IgD-negative memory B cell (primary cell): ENCODE measurements at regions not wholly inside any gene's neighbourhood (a gene's known extent, or its start where the extent isn't known, plus 50 kb on each side); places are given as distances from the start of the nearest gene placed in this dataset.

Experiments used
- H3K27ac Mint-ChIP-seq, 3 donors: one replicate each; pipeline ENCODE4 v1.8.0; 2020 to 2022; ENCODE audit warnings: mild to moderate bottlenecking in 3 of 3, mixed read lengths in 3 of 3, moderate library complexity in 1 of 3
- H3K27me3 Mint-ChIP-seq: one replicate; pipeline ENCODE4 v1.8.0; 2021; ENCODE audit warnings: mixed read lengths
- H3K36me3 Mint-ChIP-seq: one replicate; pipeline ENCODE4 v1.8.0; 2020; ENCODE audit warnings: mild to moderate bottlenecking, mixed read lengths
- H3K4me1 Mint-ChIP-seq, 3 donors: one replicate each; pipeline ENCODE4 v1.8.0; 2020 to 2022; ENCODE audit warnings: mixed read lengths in 3 of 3, mild to moderate bottlenecking in 1 of 3
- H3K4me3 Mint-ChIP-seq, 4 donors: one replicate each; pipeline ENCODE4 v1.8.0; 2020 to 2022; ENCODE audit warnings: mild to moderate bottlenecking in 4 of 4, mixed read lengths in 4 of 4, moderate library complexity in 3 of 4
- H3K9me3 Mint-ChIP-seq, 3 donors: one replicate each; pipeline ENCODE4 v1.8.0; 2020 to 2021; ENCODE audit warnings: mixed read lengths in 3 of 3, mild to moderate bottlenecking in 1 of 3

- no peaks in the 10 kb centered on the region for H3K36me3 Mint-ChIP-seq
- no peaks in the 10 kb centered on the region for H3K27me3 Mint-ChIP-seq
- H3K9me3 Mint-ChIP-seq, result peaks cover 0 to 3% (median 2%) of the 10 kb centered on the region in 3 donors
- H3K27ac Mint-ChIP-seq, result no peak overlapping the region
- no peak overlapping the region for H3K4me3 Mint-ChIP-seq
- H3K4me1 Mint-ChIP-seq, result no peaks in the 10 kb centered on the region
These were observed 502.5 kb downstream of the GRXCR1 start for GRCh38 chr4:43394976-43395375.

DNA sequence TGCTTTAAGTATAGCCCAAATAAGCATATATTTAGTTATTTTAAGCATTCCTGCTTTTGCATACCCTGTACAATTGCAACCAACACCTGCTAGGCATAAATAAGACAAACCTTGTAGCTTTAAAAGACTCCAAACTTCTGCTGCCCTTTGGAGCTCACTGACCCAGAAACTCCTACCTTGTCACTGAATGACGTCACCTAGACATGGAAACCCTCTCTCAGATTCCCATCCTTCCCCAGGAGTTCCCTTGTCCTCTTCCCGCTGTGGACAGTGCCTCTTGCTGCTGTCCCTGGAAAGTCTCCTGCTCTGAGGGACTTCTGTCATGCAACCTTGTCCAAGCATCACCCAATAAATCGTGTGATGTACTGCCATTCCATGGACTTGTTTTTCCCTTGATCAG lies 507.2 kb downstream of the GRXCR1 start:
- peaks cover 0 to 3% (median 2%) of the 10 kb centered on the region in 3 donors for H3K9me3 Mint-ChIP-seq
- no peak overlapping the region for H3K4me3 Mint-ChIP-seq
- H3K27ac Mint-ChIP-seq, result no peak overlapping the region
- H3K27me3 Mint-ChIP-seq, result no peaks in the 10 kb centered on the region
- H3K4me1 Mint-ChIP-seq, result no peaks in the 10 kb centered on the region
- no peaks in the 10 kb centered on the region for H3K36me3 Mint-ChIP-seq

GRCh38 chr4:43402393-43402792 lies 509.9 kb downstream of the GRXCR1 start:
- Mint-ChIP-seq H3K4me1 (no peaks in the 10 kb centered on the region), H3K36me3 (no peaks in the 10 kb centered on the region), H3K9me3 (peaks cover 0 to 14% (median 3%) of the 10 kb centered on the region in 3 donors)

DNA sequence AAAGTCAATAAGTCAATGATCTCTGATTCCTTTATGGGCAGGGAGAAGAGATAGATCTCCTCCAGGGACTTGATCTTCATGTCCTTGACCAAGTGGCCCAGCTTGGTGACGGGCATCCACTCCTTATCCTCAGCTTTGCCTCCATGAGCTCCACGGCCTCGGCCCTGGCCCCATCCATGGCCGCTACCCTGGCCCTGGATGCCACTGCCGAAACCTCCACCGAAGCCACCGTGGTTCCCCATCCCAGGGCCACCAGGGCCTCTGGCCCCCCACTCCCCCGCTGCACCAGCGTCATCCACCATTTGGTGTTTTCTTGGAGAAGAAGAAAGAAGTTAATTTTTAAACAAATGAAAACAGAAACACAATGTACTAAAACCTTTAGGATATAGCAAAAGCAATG lies 518.1 kb downstream of the GRXCR1 start:
- Mint-ChIP-seq H3K27ac (no peak overlapping the region), H3K4me3 (no peak overlapping the region), H3K27me3 (no peaks in the 10 kb centered on the region), H3K9me3 (peaks cover 2 to 17% (median 7%) of the 10 kb centered on the region in 3 donors), H3K36me3 (no peaks in the 10 kb centered on the region), H3K4me1 (no peaks in the 10 kb centered on the region)

More at GRCh38 chr4:43402393-43402792, 509.9 kb downstream of the GRXCR1 start:
- no peak overlapping the region for H3K4me3 Mint-ChIP-seq
- H3K27me3 Mint-ChIP-seq, result no peaks in the 10 kb centered on the region
- H3K27ac Mint-ChIP-seq, result no peak overlapping the region

- Mint-ChIP-seq H3K27me3 (no peaks in the 10 kb centered on the region), H3K4me3 (no peak overlapping the region), H3K27ac (no peak overlapping the region), H3K4me1 (no peaks in the 10 kb centered on the region), H3K36me3 (no peaks in the 10 kb centered on the region), H3K9me3 (peaks cover 2 to 11% (median 7%) of the 10 kb centered on the region in 3 donors)
These were observed 518.7 kb downstream of the GRXCR1 start for GRCh38 chr4:43411226-43411625.

- no peaks in the 10 kb centered on the region for H3K27me3 Mint-ChIP-seq
These were observed 530.8 kb downstream of the GRXCR1 start for GRCh38 chr4:43423276-43423675.

DNA sequence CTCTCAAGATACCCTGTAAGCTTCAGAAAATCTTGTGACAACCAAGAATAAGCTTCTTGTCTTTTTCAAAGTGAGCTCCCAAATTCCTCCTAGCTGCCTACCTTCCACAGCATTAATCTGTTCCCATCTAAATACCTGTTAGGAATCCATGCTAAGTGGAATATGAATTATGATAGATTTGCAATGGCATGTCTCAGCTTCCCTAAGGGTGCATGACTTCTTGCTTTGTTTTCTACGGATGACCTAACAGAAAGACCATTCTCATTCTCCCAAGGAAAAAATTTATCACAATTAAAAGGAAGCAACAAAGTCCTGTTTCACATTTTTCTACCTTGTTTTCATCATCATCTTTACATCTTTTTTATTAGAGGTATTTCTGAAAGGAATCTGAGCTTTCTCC lies 532.7 kb downstream of the GRXCR1 start:
- no peaks in the 10 kb centered on the region for H3K36me3 Mint-ChIP-seq

More at GRCh38 chr4:43423276-43423675, 530.8 kb downstream of the GRXCR1 start:
- H3K27ac Mint-ChIP-seq, result no peak overlapping the region
- peaks cover 3 to 6% (median 3%) of the 10 kb centered on the region in 3 donors for H3K9me3 Mint-ChIP-seq
- no peak overlapping the region for H3K4me3 Mint-ChIP-seq
- no peaks in the 10 kb centered on the region for H3K36me3 Mint-ChIP-seq
- peaks cover 0 to 2% (median 0%) of the 10 kb centered on the region in 3 donors for H3K4me1 Mint-ChIP-seq

GRCh38 chr4:43435291-43435690 lies 542.8 kb downstream of the GRXCR1 start:
- Mint-ChIP-seq H3K4me3 (no peak overlapping the region), H3K4me1 (no peaks in the 10 kb centered on the region), H3K27ac (no peak overlapping the region), H3K36me3 (peaks cover 2% of the 10 kb centered on the region), H3K27me3 (no peaks in the 10 kb centered on the region), H3K9me3 (peaks cover 3 to 17% (median 4%) of the 10 kb centered on the region in 3 donors)

More for the DNA sequence above, 532.7 kb downstream of the GRXCR1 start:
- H3K27me3 Mint-ChIP-seq, result no peaks in the 10 kb centered on the region
- no peaks in the 10 kb centered on the region for H3K4me1 Mint-ChIP-seq
- no peak overlapping the region for H3K4me3 Mint-ChIP-seq
- no peak overlapping the region for H3K27ac Mint-ChIP-seq
- H3K9me3 Mint-ChIP-seq, result peaks cover 1 to 6% (median 4%) of the 10 kb centered on the region in 3 donors

DNA sequence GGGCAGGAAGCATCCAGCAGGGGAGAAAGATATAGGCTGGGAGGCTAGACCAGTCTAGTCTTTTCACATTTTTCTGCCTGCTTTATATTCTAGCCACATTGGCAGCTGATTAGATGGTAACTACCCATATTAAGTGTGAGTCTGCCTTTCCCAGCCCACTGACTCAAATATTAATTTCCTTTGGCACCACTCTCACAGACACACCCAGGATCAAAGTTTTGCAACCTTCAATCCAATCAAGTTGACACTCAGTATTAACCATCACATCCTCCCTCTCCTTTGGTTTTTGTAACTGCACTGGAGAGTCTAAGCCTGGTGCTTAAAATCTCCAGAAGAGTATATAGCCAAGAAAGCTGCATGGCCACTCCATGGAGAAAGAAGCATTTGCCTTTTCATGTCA lies 560.4 kb downstream of the GRXCR1 start:
- no peaks in the 10 kb centered on the region for H3K4me1 Mint-ChIP-seq

GRCh38 chr4:43456383-43456782 lies 563.9 kb downstream of the GRXCR1 start:
- H3K9me3 Mint-ChIP-seq, result peaks cover 0 to 3% (median 2%) of the 10 kb centered on the region in 3 donors
- no peak overlapping the region for H3K4me3 Mint-ChIP-seq

More for the DNA sequence above, 560.4 kb downstream of the GRXCR1 start:
- Mint-ChIP-seq H3K4me3 (no peak overlapping the region), H3K36me3 (no peaks in the 10 kb centered on the region), H3K9me3 (peaks cover 0 to 3% (median 2%) of the 10 kb centered on the region in 3 donors), H3K27me3 (no peaks in the 10 kb centered on the region), H3K27ac (no peak overlapping the region)

GRCh38 chr4:43457866-43458265 lies 565.4 kb downstream of the GRXCR1 start:
- H3K4me3 Mint-ChIP-seq, result no peak overlapping the region

More at GRCh38 chr4:43456383-43456782, 563.9 kb downstream of the GRXCR1 start:
- no peaks in the 10 kb centered on the region for H3K27me3 Mint-ChIP-seq
- H3K27ac Mint-ChIP-seq, result no peak overlapping the region
- no peaks in the 10 kb centered on the region for H3K36me3 Mint-ChIP-seq
- H3K4me1 Mint-ChIP-seq, result no peaks in the 10 kb centered on the region

GRCh38 chr4:43458293-43458692 lies 565.8 kb downstream of the GRXCR1 start:
- Mint-ChIP-seq H3K4me1 (no peaks in the 10 kb centered on the region), H3K36me3 (no peaks in the 10 kb centered on the region), H3K9me3 (peaks cover 0 to 3% (median 0%) of the 10 kb centered on the region in 3 donors), H3K4me3 (no peak overlapping the region), H3K27me3 (no peaks in the 10 kb centered on the region), H3K27ac (no peak overlapping the region)

More at GRCh38 chr4:43457866-43458265, 565.4 kb downstream of the GRXCR1 start:
- no peaks in the 10 kb centered on the region for H3K4me1 Mint-ChIP-seq
- H3K9me3 Mint-ChIP-seq, result peaks cover 0 to 3% (median 2%) of the 10 kb centered on the region in 3 donors
- H3K27me3 Mint-ChIP-seq, result no peaks in the 10 kb centered on the region
- H3K36me3 Mint-ChIP-seq, result no peaks in the 10 kb centered on the region
- no peak overlapping the region for H3K27ac Mint-ChIP-seq

DNA sequence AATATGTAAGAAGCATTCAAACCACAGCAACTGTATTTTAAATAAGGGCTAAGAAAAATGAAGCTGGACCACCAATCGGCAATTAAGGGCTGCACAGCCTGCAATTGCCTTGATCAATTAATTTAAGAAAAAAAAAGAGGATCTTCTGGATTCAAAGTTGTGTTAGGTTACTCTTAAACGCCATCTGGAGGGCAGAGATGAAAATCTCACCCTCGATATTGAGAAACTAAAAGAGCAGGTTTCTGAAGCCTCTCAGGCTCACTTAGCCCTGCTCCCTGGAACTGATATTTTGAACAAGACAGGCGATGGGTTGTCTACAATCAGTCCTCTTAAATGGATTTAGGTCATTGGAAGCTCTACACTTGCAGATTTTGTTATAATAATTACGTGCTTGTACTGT lies 579.4 kb downstream of the GRXCR1 start:
- H3K4me1 Mint-ChIP-seq, result no peaks in the 10 kb centered on the region
- no peak overlapping the region for H3K27ac Mint-ChIP-seq
- H3K4me3 Mint-ChIP-seq, result no peak overlapping the region
- H3K36me3 Mint-ChIP-seq, result no peaks in the 10 kb centered on the region
- H3K9me3 Mint-ChIP-seq, result peaks cover 5 to 40% (median 8%) of the 10 kb centered on the region in 3 donors
- H3K27me3 Mint-ChIP-seq, result no peaks in the 10 kb centered on the region

DNA sequence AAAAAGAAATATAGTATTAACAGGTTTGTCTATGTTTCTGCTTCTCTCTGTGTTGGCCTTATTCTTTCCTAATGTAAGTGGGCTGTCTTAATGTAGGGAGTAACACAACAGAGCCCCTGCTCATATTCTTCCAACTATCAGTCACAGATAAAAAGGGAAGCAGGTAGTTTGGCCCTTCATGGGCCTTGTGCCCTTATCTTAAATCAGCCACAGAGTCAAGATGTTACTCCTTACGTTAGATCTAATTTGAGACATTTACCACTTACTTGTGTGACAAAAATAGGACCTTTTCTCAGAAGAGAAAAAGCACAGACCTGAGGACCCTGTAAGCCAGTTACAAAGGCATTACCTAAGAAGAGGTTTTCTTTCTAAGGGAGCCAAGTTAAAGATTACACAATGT lies 589.0 kb downstream of the GRXCR1 start:
- Mint-ChIP-seq H3K9me3 (peaks cover 1 to 6% (median 5%) of the 10 kb centered on the region in 3 donors), H3K4me3 (no peak overlapping the region), H3K36me3 (no peaks in the 10 kb centered on the region), H3K27me3 (no peaks in the 10 kb centered on the region), H3K27ac (no peak overlapping the region), H3K4me1 (no peaks in the 10 kb centered on the region)

- no peak overlapping the region for H3K27ac Mint-ChIP-seq
- H3K4me3 Mint-ChIP-seq, result no peak overlapping the region
- H3K27me3 Mint-ChIP-seq, result no peaks in the 10 kb centered on the region
- no peaks in the 10 kb centered on the region for H3K36me3 Mint-ChIP-seq
- H3K9me3 Mint-ChIP-seq, result peaks cover 0 to 7% (median 0%) of the 10 kb centered on the region in 3 donors
- no peaks in the 10 kb centered on the region for H3K4me1 Mint-ChIP-seq
These were observed 592.7 kb downstream of the GRXCR1 start for GRCh38 chr4:43485196-43485595.

- H3K4me1 Mint-ChIP-seq, result peaks cover 4 to 6% (median 6%) of the 10 kb centered on the region in 3 donors
- no peak overlapping the region for H3K27ac Mint-ChIP-seq
- H3K36me3 Mint-ChIP-seq, result peaks cover 1% of the 10 kb centered on the region
- no peak overlapping the region for H3K4me3 Mint-ChIP-seq
- H3K27me3 Mint-ChIP-seq, result no peaks in the 10 kb centered on the region
- no peaks in the 10 kb centered on the region for H3K9me3 Mint-ChIP-seq
These were observed 603.7 kb downstream of the GRXCR1 start for GRCh38 chr4:43496188-43496587.
